HepG2 (cell line): ENCODE measurements at regions not wholly inside any gene's neighbourhood (a gene's known extent, or its start where the extent isn't known, plus 50 kb on each side); places are given as distances from the start of the nearest gene placed in this dataset.

Experiments used
- ATAC-seq: fragments of 200-7000 bp; cut with Tn5 transposase; 3 replicates; pipeline ENCODE4 v1.9.1; 2020; ENCODE audit warnings: mild to moderate bottlenecking, moderate library complexity
- BruUV-seq: library from RNA; stranded (reverse); fragments of 400-500 nt; replicated peaks from 2 replicates; lab custom pipeline; 2021; lab: Mats Ljungman, UMichigan
- CTCF ChIA-PET: fragments of 300-600 bp; formaldehyde crosslinking; extraction: SDS; loops from one replicate; lab custom pipeline; 2021; ENCODE audit warnings: low total read pairs, inconsistent platforms, low intra/inter-chr PET ratio; lab: Yijun Ruan, JAX
- POLR2A ChIA-PET: fragments of 350-600 bp; sonication (Branson Sonifier 250); formaldehyde crosslinking; loops from one replicate; lab custom pipeline; 2020; ENCODE audit warnings: antibody characterized with exemption, inconsistent platforms; lab: Yijun Ruan, JAX
- DNase-seq: peaks from one replicate; pipeline ENCODE4 v3.0.0-alpha.2; 2015; ENCODE audit warnings: low spot score
- FAIRE-seq: peaks from 3 replicates; lab custom pipeline; 2011; peaks lifted over from hg19 to GRCh38; lab: Jason Lieb, UNC
- H2AFZ ChIP-seq: one replicate; pipeline ENCODE4 v1.6.1; 2011; ENCODE audit warnings: low read length, inconsistent platforms
- H3K27ac ChIP-seq: fragments of 300-600 bp; 3 replicates; pipeline ENCODE4 v1.8.0; 2011; ENCODE audit warnings: mixed run types, mild to moderate bottlenecking, mixed read lengths, low read length, inconsistent platforms; ENCODE audit not compliant: insufficient read depth; ENCODE audit errors: extremely low read length
- H3K27me3 ChIP-seq, 2 experiments: fragments of 200-600 bp in 1 of 2; 2 replicates in 1 of 2; 3 replicates in 1 of 2; pipeline versions ENCODE4 v1.6.0 to v1.8.0; 2011; ENCODE audit warnings: low read length in 2 of 2, mild to moderate bottlenecking in 2 of 2, moderate library complexity in 2 of 2, inconsistent platforms in 1 of 2; ENCODE audit not compliant: insufficient read depth in 2 of 2, control insufficient read depth in 1 of 2
- H3K36me3 ChIP-seq, 2 experiments: fragments of 200-600 bp in 1 of 2; replicated peaks in 1 of 2; 2 replicates in 1 of 2; 3 replicates in 1 of 2; pipeline versions ENCODE4 v1.5.1 to v1.8.0; 2011; ENCODE audit warnings: low read length in 2 of 2, inconsistent platforms in 1 of 2; ENCODE audit not compliant: insufficient read depth in 2 of 2, control insufficient read depth in 1 of 2
- H3K4me1 ChIP-seq: 2 replicates; pipeline ENCODE4 v1.5.1; 2012; ENCODE audit warnings: low read length, inconsistent platforms; ENCODE audit not compliant: insufficient read depth
- H3K4me2 ChIP-seq: 2 replicates; pipeline ENCODE4 v1.6.0; 2011; ENCODE audit warnings: low read depth, low read length, inconsistent platforms
- H3K4me3 ChIP-seq, 3 experiments: fragments of 200-600 bp in 1 of 3; sonication (generic), shearing (Covaris generic) in 1 of 3; replicated peaks in 1 of 3; 2 replicates each; pipeline ENCODE4 v1.5.1; 2011 to 2016; ENCODE audit warnings: low read length in 3 of 3, inconsistent platforms in 2 of 3, low read depth in 2 of 3, mild to moderate bottlenecking in 2 of 3, control low read depth in 1 of 3, mixed read lengths in 1 of 3; ENCODE audit not compliant: insufficient read depth in 1 of 3
- H3K79me2 ChIP-seq: one replicate; pipeline ENCODE4 v1.6.1; 2011; ENCODE audit warnings: low read length, inconsistent platforms; ENCODE audit not compliant: insufficient read depth
- H3K9ac ChIP-seq: 2 replicates; pipeline ENCODE4 v1.6.0; 2011; ENCODE audit warnings: mild to moderate bottlenecking, low read depth, low read length, inconsistent platforms; ENCODE audit not compliant: insufficient read depth
- H3K9me3 ChIP-seq: 2 replicates; pipeline ENCODE4 v1.5.1; 2012; ENCODE audit warnings: mild to moderate bottlenecking, low read length
- H4K20me1 ChIP-seq: 2 replicates; pipeline ENCODE4 v1.6.0; 2011; ENCODE audit warnings: inconsistent platforms, mild to moderate bottlenecking, low read length, moderate library complexity; ENCODE audit not compliant: insufficient read depth
- CCDC6 ChIP-seq: sonication (generic); formaldehyde crosslinking; IDR thresholded peaks from 2 replicates; pipeline ENCODE4 v1.8.1; 2022; ENCODE audit warnings: mild to moderate bottlenecking, missing genetic modification reagents, moderate library complexity
- FOXO4 ChIP-seq: sonication (generic); formaldehyde crosslinking; conservative IDR thresholded peaks from 2 replicates; pipeline ENCODE4 v1.8.1; 2023; ENCODE audit warnings: missing genetic modification reagents
- KAT2B ChIP-seq: fragments of 150-350 bp; IDR thresholded peaks from 2 replicates; pipeline ENCODE4 v1.6.1; 2014; ENCODE audit warnings: low read depth, low read length, borderline replicate concordance
- KMT2A ChIP-seq: sonication (generic); formaldehyde crosslinking; IDR thresholded peaks from 2 replicates; pipeline ENCODE4 v1.4.0; 2020; ENCODE audit warnings: missing genetic modification reagents
- LRRFIP1 ChIP-seq: sonication (generic); formaldehyde crosslinking; conservative IDR thresholded peaks from 2 replicates; pipeline ENCODE4 v1.4.0; 2020; ENCODE audit warnings: missing genetic modification reagents
- SALL2 ChIP-seq: sonication (generic); formaldehyde crosslinking; IDR thresholded peaks from 2 replicates; pipeline ENCODE4 v1.8.1; 2023; ENCODE audit warnings: mild to moderate bottlenecking, missing genetic modification reagents, inconsistent platforms
- SMAD3 ChIP-seq: sonication (generic); formaldehyde crosslinking; IDR thresholded peaks from 2 replicates; pipeline ENCODE4 v1.4.0; 2020; ENCODE audit warnings: missing genetic modification reagents
- TBX2 ChIP-seq: sonication (generic); formaldehyde crosslinking; IDR thresholded peaks from 2 replicates; pipeline ENCODE4 v1.5.0; 2020; ENCODE audit warnings: missing genetic modification reagents, mild to moderate bottlenecking, borderline replicate concordance
- ZMYM2 ChIP-seq: sonication (generic); formaldehyde crosslinking; IDR thresholded peaks from 2 replicates; pipeline ENCODE4 v1.8.0; 2022; ENCODE audit warnings: mild to moderate bottlenecking, missing genetic modification reagents
- ZMYM4 ChIP-seq: sonication (generic); formaldehyde crosslinking; IDR thresholded peaks from 2 replicates; pipeline ENCODE4 v1.8.1; 2023; ENCODE audit warnings: mild to moderate bottlenecking, missing genetic modification reagents
- ZNF143 ChIP-seq: sonication (generic); formaldehyde crosslinking; IDR thresholded peaks from 2 replicates; pipeline ENCODE4 v1.4.0; 2020; ENCODE audit warnings: missing genetic modification reagents
- ZNF615 ChIP-seq: sonication (generic); formaldehyde crosslinking; IDR thresholded peaks from 2 replicates; pipeline ENCODE4 v1.5.0; 2020; ENCODE audit warnings: mild to moderate bottlenecking, missing genetic modification reagents, borderline replicate concordance
- ZNF7 ChIP-seq: IDR thresholded peaks from 2 replicates; pipeline ENCODE4 v1.6.1; 2016; ENCODE audit warnings: missing biosample characterization, missing genetic modification reagents
- ZNF737 ChIP-seq: sonication (generic); formaldehyde crosslinking; IDR thresholded peaks from 2 replicates; pipeline ENCODE4 v1.5.0; 2020; ENCODE audit warnings: missing genetic modification reagents, mild to moderate bottlenecking, borderline replicate concordance
- ZNF792 ChIP-seq: IDR thresholded peaks from 2 replicates; pipeline ENCODE4 v1.6.1; 2016
- WGBS: methylation state at CpG from one replicate; pipeline ENCODE4 v1.1.6; 2017; ENCODE audit warnings: low lambda C conversion rate; 5-methylcytosine and 5-hydroxymethylcytosine counted together
- in situ Hi-C: cut with HindIII; loops from 2 replicates; pipeline ENCODE4 v1.10.0; 2017; ENCODE audit warnings: low pct_unique_long_range_greater_than_20kb; ENCODE audit not compliant: extremely low pct_ligation_motif_present
- intact Hi-C: fragments of 100-400 bp; cut with micrococcal nuclease; formaldehyde crosslinking; loops from one replicate; pipeline ENCODE4 v1.10.0; 2022; ENCODE audit not compliant: unreplicated experiment

- ATAC-seq, result no peak
Observed at GRCh38 chr14:71579331-71579730, 352.9 kb upstream of the RGS6 start.

More at GRCh38 chr14:71579331-71579730, 352.9 kb upstream of the RGS6 start:
- Histone ChIP-seq H3K36me3 (no peaks in the 10 kb centered on the region), H3K9me3 (no peaks in the 10 kb centered on the region), H3K27me3 (no peaks in the 10 kb centered on the region), H3K4me1 (peaks cover 18% of the 10 kb centered on the region), H3K4me2 (no peak overlapping the region), H2AFZ (no peak overlapping the region), H3K79me2 (no peaks in the 10 kb centered on the region), H4K20me1 (no peaks in the 10 kb centered on the region; the same call in 1 of the 2 replicates), H3K4me3 (no peak overlapping the region), H3K27ac (no peak overlapping the region), H3K9ac (no peak overlapping the region)
- intact Hi-C loops (no loop called here), in situ Hi-C loops (no loop called here)
- ChIA-PET POLR2A (no interaction called here), CTCF (no interaction called here)
- no peak for FAIRE-seq
- no TSS peak for BruUV-seq
- no peak for DNase-seq
- TF ChIP-seq TBX2 (CRISPR knock-in tag), result no peak
- no peak for TF ChIP-seq SMAD3
- no peak for TF ChIP-seq KAT2B
- TF ChIP-seq FOXO4 (CRISPR knock-in tag), result no peak
- TF ChIP-seq ZNF615 (CRISPR knock-in tag), result no peak
- TF ChIP-seq ZMYM4 (CRISPR knock-in tag), result no peak
- no peak for TF ChIP-seq ZNF792
- no peak for TF ChIP-seq CCDC6 (CRISPR knock-in tag)
- TF ChIP-seq ZMYM2 (CRISPR knock-in tag), result no peak
- no peak for TF ChIP-seq LRRFIP1 (CRISPR knock-in tag)
- no peak for TF ChIP-seq ZNF7 (CRISPR knock-in tag)
- TF ChIP-seq ZNF737, result no peak
- TF ChIP-seq SALL2 (CRISPR knock-in tag), result no peak
- TF ChIP-seq KMT2A (CRISPR knock-in tag), result no peak
- TF ChIP-seq ZNF143, result no peak
- 88% methylated on average over 3 of the region's 3 CpGs for WGBS
